Heart left ventricle (tissue), 16 donors: ENCODE measurements at regions not wholly inside any gene's neighbourhood (a gene's known extent, or its start where the extent isn't known, plus 50 kb on each side); places are given as distances from the start of the nearest gene placed in this dataset.
A peak's percentile ranks its signal among the peaks of the same experiment; 100 is the strongest.
"Not testable (repeated sequence)": the region's sequence is repeated elsewhere in the genome, so short reads cannot be mapped to it uniquely, and the experiment has no call there.

Source experiments
- ATAC-seq, 4 donors: fragments of 200-7000 bp; cut with Tn5 transposase; one replicate each; pipeline ENCODE4 v1.9.1; 2020 to 2022; ENCODE audit warnings: moderate library complexity in 4 of 4, mild to moderate bottlenecking in 3 of 4, moderate number of reproducible peaks in 1 of 4
- DNase-seq, 5 donors: peaks; one replicate each; pipeline ENCODE4 v3.0.0-alpha.2; 2020
- H3K27ac ChIP-seq, 12 donors: fragments of 200-600 bp; sonication (generic) in 4 of 12; one replicate each; pipeline versions ENCODE4 v1.5.0 to v1.8.0; 2016 to 2022; ENCODE audit warnings: mild to moderate bottlenecking in 2 of 12
- H3K27me3 ChIP-seq, 9 donors: fragments of 200-600 bp; sonication (generic) in 2 of 9; one replicate each; pipeline versions ENCODE4 v1.5.1 to v1.8.0; 2016 to 2022; ENCODE audit warnings: mild to moderate bottlenecking in 3 of 9
- H3K36me3 ChIP-seq, 9 donors: fragments of 200-600 bp; sonication (generic) in 2 of 9; one replicate each; pipeline versions ENCODE4 v1.5.0 to v1.8.0; 2018 to 2022; ENCODE audit warnings: mild to moderate bottlenecking in 2 of 9
- H3K4me1 ChIP-seq, 12 donors: fragments of 200-600 bp; sonication (generic) in 4 of 12; one replicate each; pipeline versions ENCODE4 v1.5.0 to v1.8.0; 2016 to 2022; ENCODE audit warnings: mild to moderate bottlenecking in 3 of 12
- H3K4me3 ChIP-seq, 12 donors: fragments of 200-600 bp; sonication (generic) in 4 of 12; one replicate each; pipeline versions ENCODE4 v1.5.0 to v1.8.0; 2017 to 2022; ENCODE audit warnings: mild to moderate bottlenecking in 9 of 12, moderate library complexity in 4 of 12
- H3K9me3 ChIP-seq, 12 donors: fragments of 200-600 bp; sonication (generic) in 4 of 12; one replicate each; pipeline versions ENCODE4 v1.5.0 to v1.8.0; 2016 to 2022; ENCODE audit warnings: mild to moderate bottlenecking in 1 of 12
- POLR2A ChIP-seq, 2 donors: fragments of 450-650 bp; IDR thresholded peaks; one replicate each; pipeline ENCODE4 v1.6.1; 2017; ENCODE audit warnings: antibody characterized with exemption in 2 of 2, mild to moderate bottlenecking in 2 of 2, moderate library complexity in 2 of 2
- WGBS, 4 donors: extraction: QIAGEN DNeasy Blood & Tissue Kit in 2 of 4; methylation state at CpG; one replicate each; pipeline versions ENCODE4 v1.1.5 to v1.1.7; 2013 to 2018; 5-methylcytosine and 5-hydroxymethylcytosine counted together
- intact Hi-C, 10 donors: fragments of 100-400 bp; cut with DNase I; formaldehyde crosslinking; loops; one replicate each; pipeline versions ENCODE4 v1.11.1 to v1.14.2; 2022
- TF ChIP-seq, protein P1 (sequence below), 12 donors: fragments of 200-600 bp; sonication (generic) in 4 of 12; IDR thresholded peaks; one replicate each; pipeline versions ENCODE4 v1.5.0 to v1.8.0; 2018 to 2022; ENCODE audit warnings: antibody characterized with exemption in 12 of 12, mild to moderate bottlenecking in 5 of 12
- donor health status: ischemic (EF 13 %, LVEDD 7.1; RV severe dilation, severe dysfunction).
- donor health status: healthy with polysubstance abuse.
- donor health status: DM: no; HTN: yes; CAD: no.
- donor health status: DM: no; HTN: no; CAD: no.
- donor health status: ischemic (EF 25% LVEDD 6.9; RV normal size, moderate dysfunction).
- donor health status: ischemic (EF 25% LVEDD 5.7; RV mildly dilated, moderate dysfunction).
- donor health status: healthy.
- donor health status: DM: yes; HTN: yes; CAD: no.
- donor health status: ischemic (EF 35%, LVEDD 5.7; RV mildly dilated, moderate dysfunction).
- donor health status: nonischemic (EF 11% LVEDD 7.7; RV severe dilation, severe dysfunction).
- donor health status: DM: yes; HTN: yes; CAD: no.
- donor health status: PGD.
- donor health status: ischemic (EF 29% LVEDD 5.4; RV normal size, mild dysfunction).
- donor health status: nonischemic (EF 23%, LVEDD 6.1; RV moderate dilation, normal function).

DNA sequence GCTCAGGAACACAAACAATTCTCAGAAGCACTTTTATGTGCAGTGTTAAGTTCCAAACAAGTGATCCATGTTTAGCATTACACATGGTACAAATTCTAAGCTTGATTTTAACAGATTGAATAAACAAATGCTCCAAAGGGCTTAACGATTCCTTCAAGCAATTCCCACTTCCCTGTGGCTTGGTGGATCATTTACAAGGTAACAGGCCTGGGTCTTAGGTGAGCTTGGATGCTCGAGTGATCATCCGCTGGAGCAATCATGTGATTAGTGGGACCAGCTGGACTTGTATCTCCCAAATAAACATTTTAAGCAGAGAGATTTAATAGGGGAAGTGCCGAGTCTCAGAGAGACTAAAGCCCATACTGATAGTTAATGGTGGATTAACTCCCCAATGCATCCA lies 70.7 kb downstream of the CALM1 start:
- no peaks in the 10 kb centered on the region for H3K36me3 ChIP-seq
- no peak overlapping the region for H3K27ac ChIP-seq
- peaks cover 0 to 2% (median 0%) of the 10 kb centered on the region in 12 donors for H3K4me1 ChIP-seq
- no peak overlapping the region for H3K4me3 ChIP-seq
- H3K27me3 ChIP-seq, result no peaks in the 10 kb centered on the region
- peaks cover 0 to 21% (median 4%) of the 10 kb centered on the region in 12 donors for H3K9me3 ChIP-seq
- ATAC-seq (no peak), DNase-seq (no peak)
- intact Hi-C loops, result no loop called here
- TF ChIP-seq, protein P1, sequence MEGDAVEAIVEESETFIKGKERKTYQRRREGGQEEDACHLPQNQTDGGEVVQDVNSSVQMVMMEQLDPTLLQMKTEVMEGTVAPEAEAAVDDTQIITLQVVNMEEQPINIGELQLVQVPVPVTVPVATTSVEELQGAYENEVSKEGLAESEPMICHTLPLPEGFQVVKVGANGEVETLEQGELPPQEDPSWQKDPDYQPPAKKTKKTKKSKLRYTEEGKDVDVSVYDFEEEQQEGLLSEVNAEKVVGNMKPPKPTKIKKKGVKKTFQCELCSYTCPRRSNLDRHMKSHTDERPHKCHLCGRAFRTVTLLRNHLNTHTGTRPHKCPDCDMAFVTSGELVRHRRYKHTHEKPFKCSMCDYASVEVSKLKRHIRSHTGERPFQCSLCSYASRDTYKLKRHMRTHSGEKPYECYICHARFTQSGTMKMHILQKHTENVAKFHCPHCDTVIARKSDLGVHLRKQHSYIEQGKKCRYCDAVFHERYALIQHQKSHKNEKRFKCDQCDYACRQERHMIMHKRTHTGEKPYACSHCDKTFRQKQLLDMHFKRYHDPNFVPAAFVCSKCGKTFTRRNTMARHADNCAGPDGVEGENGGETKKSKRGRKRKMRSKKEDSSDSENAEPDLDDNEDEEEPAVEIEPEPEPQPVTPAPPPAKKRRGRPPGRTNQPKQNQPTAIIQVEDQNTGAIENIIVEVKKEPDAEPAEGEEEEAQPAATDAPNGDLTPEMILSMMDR (IDR thresholded peaks at IDR 0.05), result no peak
- TF ChIP-seq POLR2A (IDR thresholded peaks at IDR 0.05), result no peak
- 59 to 89% (median 83%) methylated on average over 4 of the region's 4 CpGs for WGBS, 4 donors

DNA sequence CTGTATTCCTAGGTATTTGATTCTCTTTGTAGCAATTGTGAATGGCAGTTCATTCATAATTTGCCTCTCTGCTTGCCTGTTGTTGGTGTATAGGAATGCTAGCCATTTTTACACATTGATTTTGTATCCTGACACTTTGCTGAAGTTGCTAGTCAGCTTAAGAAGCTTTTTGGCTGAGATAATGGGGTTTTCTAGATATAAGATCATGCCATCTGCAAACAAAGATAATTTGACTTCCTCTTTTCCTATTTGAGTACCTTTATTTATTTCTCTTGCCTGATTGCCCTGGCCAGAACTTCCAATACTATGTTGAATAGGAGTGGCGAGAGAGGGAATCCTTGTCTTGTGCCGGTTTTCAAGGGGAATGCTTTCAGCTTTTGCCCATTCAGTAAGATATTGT lies 72.6 kb downstream of the CALM1 start:
- intact Hi-C loops, H3K4me1 ChIP-seq, H3K27ac ChIP-seq, H3K4me3 ChIP-seq, H3K27me3 ChIP-seq, H3K36me3 ChIP-seq, ATAC-seq, DNase-seq: not testable (repeated sequence)
- WGBS, 4 donors, result 91 to 94% (median 93%) methylated on average over 2 of the region's 2 CpGs
- peaks cover 0 to 21% (median 4%) of the 10 kb centered on the region in 12 donors for H3K9me3 ChIP-seq

DNA sequence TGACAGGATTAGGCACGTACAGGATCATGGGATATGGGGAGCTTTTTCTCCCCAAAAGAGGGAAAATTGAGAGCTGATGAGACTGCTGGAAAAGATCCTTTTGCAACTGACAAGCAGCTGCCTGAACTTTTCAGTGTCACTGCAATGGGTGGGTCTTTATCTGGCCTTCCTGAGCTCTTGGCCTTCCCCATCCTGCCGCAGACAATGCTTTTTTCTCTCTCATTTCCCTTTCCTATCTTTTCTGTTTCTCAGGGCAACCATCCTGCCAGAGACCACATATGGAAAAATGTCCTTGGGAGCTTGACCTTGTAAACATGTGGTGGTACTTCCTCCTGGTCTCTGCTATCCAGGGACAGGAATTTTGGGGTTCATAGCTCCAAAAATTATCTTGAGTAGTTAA lies 75.8 kb downstream of the CALM1 start:
- peak in 1 of 4 donors; percentile 52 for ATAC-seq
- H3K36me3 ChIP-seq, result no peaks in the 10 kb centered on the region
- WGBS, 4 donors, result 47 to 55% (median 53%) methylated on average over 2 of the region's 2 CpGs
- H3K27ac ChIP-seq, result peak overlapping the region in 6 of 12 donors; percentile 17 to 60 (median 38)
- peaks cover 0 to 38% (median 12%) of the 10 kb centered on the region in 12 donors for H3K9me3 ChIP-seq
- intact Hi-C loops, result no loop called here
- no peak for TF ChIP-seq POLR2A (IDR thresholded peaks at IDR 0.05)
- TF ChIP-seq, protein P1 (IDR thresholded peaks at IDR 0.05), result no peak
- DNase-seq, result no peak
- H3K4me3 ChIP-seq, result no peak overlapping the region
- peaks cover 0 to 3% (median 0%) of the 10 kb centered on the region in 12 donors for H3K4me1 ChIP-seq
- no peaks in the 10 kb centered on the region for H3K27me3 ChIP-seq
